OCI-LY3 (cell line): ENCODE measurements at regions not wholly inside any gene's neighbourhood (a gene's known extent, or its start where the extent isn't known, plus 50 kb on each side); places are given as distances from the start of the nearest gene placed in this dataset.

Experiments
- H2AFZ ChIP-seq: fragments of 200-600, 300-600 bp; shearing (Covaris generic); 2 replicates; pipeline ENCODE4 v1.6.0; 2014; ENCODE audit warnings: antibody characterized with exemption, low read depth, low read length
- H3K27ac ChIP-seq: fragments of 200-600, 300-600 bp; sonication (generic); 2 replicates; pipeline ENCODE4 v1.5.1; 2014; ENCODE audit warnings: mild to moderate bottlenecking, low read length, moderate library complexity, mixed read lengths
- H3K27me3 ChIP-seq: fragments of 200-600, 300-600 bp; sonication (generic); 2 replicates; pipeline ENCODE4 v1.6.1; 2014; ENCODE audit warnings: low read depth, low read length, mixed read lengths
- H3K36me3 ChIP-seq: fragments of 200-600, 300-600 bp; sonication (generic); replicated peaks from 2 replicates; pipeline ENCODE3; 2014; ENCODE audit warnings: low read depth, low read length, mixed read lengths
- H3K4me1 ChIP-seq: fragments of 300-600, 200-600 bp; sonication (generic); 2 replicates; pipeline ENCODE4 v1.6.1; 2014; ENCODE audit warnings: low read length, mixed read lengths
- H3K4me2 ChIP-seq: fragments of 200-600, 300-600 bp; sonication (generic); 2 replicates; pipeline ENCODE4 v1.6.1; 2014; ENCODE audit warnings: low read length, mixed read lengths
- H3K4me3 ChIP-seq: fragments of 300-600, 200-600 bp; sonication (generic); 2 replicates; pipeline ENCODE4 v1.5.1; 2014; ENCODE audit warnings: antibody characterized with exemption, mild to moderate bottlenecking, low read length, moderate library complexity
- H3K79me2 ChIP-seq: fragments of 300-600, 200-600 bp; shearing (Covaris generic); 2 replicates; pipeline ENCODE4 v1.6.1; 2014; ENCODE audit warnings: mild to moderate bottlenecking, low read length, mixed read lengths
- H3K9ac ChIP-seq: fragments of 300-600, 200-600 bp; shearing (Covaris generic); 2 replicates; pipeline ENCODE4 v1.6.0; 2014; ENCODE audit warnings: mild to moderate bottlenecking, low read length, moderate library complexity
- H3K9me3 ChIP-seq: fragments of 200-600, 300-600 bp; shearing (Covaris generic); 2 replicates; pipeline ENCODE4 v1.6.1; 2014; ENCODE audit warnings: low read length, mixed read lengths; ENCODE audit not compliant: insufficient read depth
- H4K20me1 ChIP-seq: fragments of 200-600, 300-600 bp; sonication (generic); 2 replicates; pipeline ENCODE4 v1.6.1; 2016; ENCODE audit warnings: low read length, mixed read lengths; ENCODE audit not compliant: insufficient read depth
- CTCF ChIP-seq: fragments of 200-600, 300-600 bp; sonication (generic); IDR thresholded peaks from 2 replicates; pipeline ENCODE4 v1.5.1; 2014; ENCODE audit warnings: antibody characterized with exemption, low read length, low read depth
- EZH2phosphoT487 ChIP-seq: fragments of 200-600 bp; shearing (Covaris generic); IDR thresholded peaks from 2 replicates; pipeline ENCODE4 v1.6.1; 2018; ENCODE audit warnings: antibody characterized with exemption, mixed run types, low read depth

GRCh38 chr1:38746941-38747600, 112.5 kb downstream of the RRAGC start:
- no peak for TF ChIP-seq EZH2phosphoT487
- no peak for TF ChIP-seq CTCF
- no peaks in the 10 kb centered on the region for H3K79me2 ChIP-seq
- no peak overlapping the region for H3K4me2 ChIP-seq
- H4K20me1 ChIP-seq = no peaks in the 10 kb centered on the region
- H2AFZ ChIP-seq = no peak overlapping the region
- no peak overlapping the region for H3K9ac ChIP-seq
- H3K4me3 ChIP-seq = no peak overlapping the region
- peaks cover 9% of the 10 kb centered on the region for H3K27me3 ChIP-seq
- H3K27ac ChIP-seq = no peak overlapping the region
- no peaks in the 10 kb centered on the region for H3K4me1 ChIP-seq
- H3K9me3 ChIP-seq = no peaks in the 10 kb centered on the region
- no peaks in the 10 kb centered on the region for H3K36me3 ChIP-seq

GRCh38 chr1:38746402-38746935, 113.1 kb downstream of the RRAGC start:
- Histone ChIP-seq H3K4me2 (no peak overlapping the region), H2AFZ (no peak overlapping the region), H3K27ac (no peak overlapping the region), H3K4me1 (no peaks in the 10 kb centered on the region), H3K4me3 (no peak overlapping the region), H4K20me1 (no peaks in the 10 kb centered on the region), H3K9ac (no peak overlapping the region), H3K36me3 (no peaks in the 10 kb centered on the region), H3K27me3 (peaks cover 3% of the 10 kb centered on the region; the same call in 1 of the 2 replicates), H3K79me2 (no peaks in the 10 kb centered on the region), H3K9me3 (no peaks in the 10 kb centered on the region)
- TF ChIP-seq CTCF (no peak), EZH2phosphoT487 (no peak)

- Histone ChIP-seq H3K9ac (no peak overlapping the region), H3K27me3 (no peaks in the 10 kb centered on the region), H3K27ac (no peak overlapping the region), H2AFZ (no peak overlapping the region), H3K4me1 (no peaks in the 10 kb centered on the region), H3K79me2 (no peaks in the 10 kb centered on the region), H4K20me1 (no peaks in the 10 kb centered on the region), H3K4me3 (no peak overlapping the region), H3K36me3 (no peaks in the 10 kb centered on the region), H3K9me3 (no peaks in the 10 kb centered on the region), H3K4me2 (no peak overlapping the region)
- no peak for TF ChIP-seq EZH2phosphoT487
- no peak for TF ChIP-seq CTCF
These were observed 113.8 kb downstream of the RRAGC start for GRCh38 chr1:38745476-38746401.
